SK-N-SH (cell line): ENCODE measurements at regions not wholly inside any gene's neighbourhood (a gene's known extent, or its start where the extent isn't known, plus 50 kb on each side); places are given as distances from the start of the nearest gene placed in this dataset.

ENCODE experiments used
- CTCF ChIA-PET: fragments of 300-600, 350-600 bp; formaldehyde crosslinking; extraction: SDS; loops from one replicate; lab custom pipeline; 2021; lab: Yijun Ruan, JAX
- POLR2A ChIA-PET: fragments of 350-600 bp; sonication (Branson Sonifier 250); formaldehyde crosslinking; extraction: SDS; loops from one replicate; lab custom pipeline; 2020; ENCODE audit warnings: antibody characterized with exemption, inconsistent platforms; lab: Yijun Ruan, JAX
- DNase-seq: peaks from one replicate; pipeline ENCODE4 v3.0.0; 2012
- H2AFZ ChIP-seq: fragments of 200-600 bp; sonication (generic); 2 replicates; pipeline ENCODE4 v1.8.1; 2016; ENCODE audit warnings: antibody characterized with exemption, mild to moderate bottlenecking, low read depth
- H3F3A ChIP-seq: fragments of 200-600 bp; sonication (generic); replicated peaks from 2 replicates; pipeline ENCODE3; 2016; ENCODE audit warnings: antibody characterized with exemption, mild to moderate bottlenecking; ENCODE audit not compliant: insufficient read depth
- H3K27ac ChIP-seq, 2 experiments: fragments of 200-500 bp in 1 of 2; fragments of 200-600 bp in 1 of 2; sonication (Bioruptor generic) in 1 of 2; sonication (generic), shearing (Covaris generic) in 1 of 2; 2 replicates each; pipeline versions ENCODE4 v1.5.1 to v1.6.1; 2014 to 2016; ENCODE audit warnings: low read depth in 2 of 2, inconsistent platforms in 1 of 2, low read length in 1 of 2, mild to moderate bottlenecking in 1 of 2, mixed read lengths in 1 of 2
- H3K27me3 ChIP-seq: fragments of 200-600 bp; sonication (generic), shearing (Covaris generic); 2 replicates; pipeline ENCODE4 v1.6.1; 2016; ENCODE audit warnings: mixed run types; ENCODE audit not compliant: insufficient read depth
- H3K36me3 ChIP-seq, 2 experiments: fragments of 200-500 bp in 1 of 2; fragments of 200-600 bp in 1 of 2; sonication (Bioruptor generic) in 1 of 2; sonication (generic) in 1 of 2; replicated peaks in 1 of 2; 2 replicates each; pipeline versions ENCODE3 to v1.5.1; 2014 to 2016; ENCODE audit warnings: low read length in 1 of 2, mild to moderate bottlenecking in 1 of 2; ENCODE audit not compliant: insufficient read depth in 2 of 2, control insufficient read depth in 1 of 2
- H3K4me1 ChIP-seq, 2 experiments: fragments of 200-500 bp in 1 of 2; fragments of 200-600 bp in 1 of 2; sonication (Bioruptor generic) in 1 of 2; sonication (generic), shearing (Covaris generic) in 1 of 2; 2 replicates each; pipeline versions ENCODE4 v1.5.1 to v1.6.1; 2014 to 2016; ENCODE audit warnings: low read depth in 1 of 2, low read length in 1 of 2, mixed run types in 1 of 2; ENCODE audit not compliant: insufficient read depth in 2 of 2, control insufficient read depth in 1 of 2
- H3K4me2 ChIP-seq: fragments of 200-600 bp; sonication (generic), shearing (Covaris generic); 2 replicates; pipeline ENCODE4 v1.6.1; 2017; ENCODE audit warnings: mixed run types
- H3K4me3 ChIP-seq, 2 experiments: fragments of 200-500 bp in 1 of 2; fragments of 200-600 bp in 1 of 2; sonication (Bioruptor generic) in 1 of 2; sonication (generic), shearing (Covaris generic) in 1 of 2; 2 replicates each; pipeline versions ENCODE4 v1.5.1 to v1.8.1; 2014 to 2016; ENCODE audit warnings: low read depth in 2 of 2, inconsistent platforms in 1 of 2, low read length in 1 of 2, mild to moderate bottlenecking in 1 of 2, mixed read lengths in 1 of 2, moderate library complexity in 1 of 2
- H3K79me2 ChIP-seq: fragments of 200-600 bp; sonication (generic); 2 replicates; pipeline ENCODE4 v1.8.1; 2017; ENCODE audit warnings: mild to moderate bottlenecking; ENCODE audit not compliant: insufficient read depth
- H3K9ac ChIP-seq: fragments of 200-600 bp; sonication (generic); 2 replicates; pipeline ENCODE4 v1.6.1; 2017; ENCODE audit warnings: mixed run types
- H3K9me2 ChIP-seq: fragments of 200-600 bp; sonication (generic); 2 replicates; pipeline ENCODE4 v1.6.1; 2017; ENCODE audit warnings: mixed run types
- H3K9me3 ChIP-seq: fragments of 200-600 bp; sonication (generic); 2 replicates; pipeline ENCODE4 v1.6.1; 2017; ENCODE audit warnings: mixed run types, mild to moderate bottlenecking, moderate library complexity
- H4K20me1 ChIP-seq: fragments of 200-600 bp; sonication (generic); 2 replicates; pipeline ENCODE4 v1.6.1; 2017; ENCODE audit warnings: mild to moderate bottlenecking, mixed run types; ENCODE audit not compliant: insufficient read depth
- ELF1 ChIP-seq: IDR thresholded peaks from 2 replicates; pipeline ENCODE4 v1.4.0; 2012
- EP300 ChIP-seq, 2 experiments: IDR thresholded peaks; 2 replicates each; pipeline versions ENCODE4 v1.4.0 to v1.6.1; 2012; ENCODE audit warnings: borderline replicate concordance in 1 of 2, low read depth in 1 of 2, low read length in 1 of 2
- FOSL2 ChIP-seq: IDR thresholded peaks from 2 replicates; pipeline ENCODE4 v1.4.0; 2012; ENCODE audit warnings: low read depth, mild to moderate bottlenecking, moderate library complexity, borderline replicate concordance
- JUND ChIP-seq: IDR thresholded peaks from 2 replicates; pipeline ENCODE4 v1.4.0; 2012
- NFIC ChIP-seq: IDR thresholded peaks from 2 replicates; pipeline ENCODE4 v1.4.0; 2012; ENCODE audit warnings: borderline replicate concordance
- NRF1 ChIP-seq: IDR thresholded peaks from 2 replicates; pipeline ENCODE4 v1.6.1; 2012; ENCODE audit warnings: low read depth, mild to moderate bottlenecking, low read length
- REST ChIP-seq: IDR thresholded peaks from 2 replicates; pipeline ENCODE4 v1.6.1; 2012; ENCODE audit warnings: mild to moderate bottlenecking, low read depth, low read length, moderate library complexity
- RFX5 ChIP-seq: IDR thresholded peaks from 2 replicates; pipeline ENCODE4 v1.6.1; 2012; ENCODE audit warnings: mild to moderate bottlenecking, improper control_type of control experiment, low read length
- SIN3A ChIP-seq: IDR thresholded peaks from 2 replicates; pipeline ENCODE4 v1.6.1; 2012; ENCODE audit warnings: low read depth, mild to moderate bottlenecking, low read length, moderate library complexity, borderline replicate concordance
- TCF12 ChIP-seq: IDR thresholded peaks from 2 replicates; pipeline ENCODE4 v1.4.0; 2012
- WGBS: methylation state at CpG from one replicate; pipeline ENCODE4 v1.1.6; 2017; ENCODE audit warnings: low lambda C conversion rate; 5-methylcytosine and 5-hydroxymethylcytosine counted together
- TF ChIP-seq, protein P1 (sequence below): IDR thresholded peaks from 2 replicates; pipeline ENCODE4; 2012
- TF ChIP-seq, protein P2 (sequence below): IDR thresholded peaks from 2 replicates; pipeline ENCODE4 v1.4.0; 2012; ENCODE audit warnings: low read depth, borderline replicate concordance
- TF ChIP-seq, protein P3 (sequence below): fragments of 200-600 bp; sonication (generic); IDR thresholded peaks from 2 replicates; pipeline ENCODE4 v1.6.1; 2017; ENCODE audit warnings: antibody characterized with exemption, mild to moderate bottlenecking, moderate library complexity

DNA sequence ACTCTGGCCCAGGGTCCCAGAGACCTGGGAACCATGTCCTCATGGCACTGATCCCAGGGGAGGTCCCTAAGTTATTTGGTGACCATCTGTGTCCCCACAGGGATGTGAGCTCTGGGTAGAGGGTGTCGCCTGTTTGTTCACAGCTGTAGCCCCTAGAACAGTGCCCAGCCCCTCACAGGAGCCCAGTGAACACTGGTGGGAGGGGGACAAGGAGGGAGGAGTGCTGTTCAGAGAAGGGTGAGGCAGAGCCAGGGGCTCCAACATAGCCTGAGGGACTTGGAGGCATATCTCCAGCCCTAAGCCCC is 450.4 kb downstream of the MATN1 start:
- Histone ChIP-seq H3K79me2 (no peaks in the 10 kb centered on the region), H3K27ac (no peak overlapping the region), H3F3A (no peaks in the 10 kb centered on the region), H3K9me2 (no peaks in the 10 kb centered on the region), H3K4me2 (no peak overlapping the region), H4K20me1 (no peaks in the 10 kb centered on the region), H3K9me3 (no peaks in the 10 kb centered on the region), H3K9ac (no peak overlapping the region), H3K4me3 (no peak overlapping the region), H2AFZ (no peak overlapping the region), H3K36me3 (no peaks in the 10 kb centered on the region), H3K4me1 (no peaks in the 10 kb centered on the region), H3K27me3 (no peaks in the 10 kb centered on the region)
- DNase-seq, result no peak
- WGBS, result 0% methylated on average over 1 of the region's 1 CpG
- CTCF ChIA-PET, result interaction anchor here (0.8 kb wide), 1 partner anchor 9 kb away, joined by 3 read pairs; no protein-coding TSS in a partner anchor
- POLR2A ChIA-PET, result no interaction called here
- TF ChIP-seq NFIC (no peak), SIN3A (no peak), RFX5 (no peak), REST (no peak), TCF12 (no peak)
- TF ChIP-seq, protein P1, sequence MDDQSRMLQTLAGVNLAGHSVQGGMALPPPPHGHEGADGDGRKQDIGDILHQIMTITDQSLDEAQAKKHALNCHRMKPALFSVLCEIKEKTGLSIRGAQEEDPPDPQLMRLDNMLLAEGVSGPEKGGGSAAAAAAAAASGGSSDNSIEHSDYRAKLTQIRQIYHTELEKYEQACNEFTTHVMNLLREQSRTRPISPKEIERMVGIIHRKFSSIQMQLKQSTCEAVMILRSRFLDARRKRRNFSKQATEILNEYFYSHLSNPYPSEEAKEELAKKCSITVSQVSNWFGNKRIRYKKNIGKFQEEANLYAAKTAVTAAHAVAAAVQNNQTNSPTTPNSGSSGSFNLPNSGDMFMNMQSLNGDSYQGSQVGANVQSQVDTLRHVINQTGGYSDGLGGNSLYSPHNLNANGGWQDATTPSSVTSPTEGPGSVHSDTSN, result no peak
- TF ChIP-seq, protein P2, sequence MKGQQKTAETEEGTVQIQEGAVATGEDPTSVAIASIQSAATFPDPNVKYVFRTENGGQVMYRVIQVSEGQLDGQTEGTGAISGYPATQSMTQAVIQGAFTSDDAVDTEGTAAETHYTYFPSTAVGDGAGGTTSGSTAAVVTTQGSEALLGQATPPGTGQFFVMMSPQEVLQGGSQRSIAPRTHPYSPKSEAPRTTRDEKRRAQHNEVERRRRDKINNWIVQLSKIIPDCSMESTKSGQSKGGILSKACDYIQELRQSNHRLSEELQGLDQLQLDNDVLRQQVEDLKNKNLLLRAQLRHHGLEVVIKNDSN, result no peak

DNA sequence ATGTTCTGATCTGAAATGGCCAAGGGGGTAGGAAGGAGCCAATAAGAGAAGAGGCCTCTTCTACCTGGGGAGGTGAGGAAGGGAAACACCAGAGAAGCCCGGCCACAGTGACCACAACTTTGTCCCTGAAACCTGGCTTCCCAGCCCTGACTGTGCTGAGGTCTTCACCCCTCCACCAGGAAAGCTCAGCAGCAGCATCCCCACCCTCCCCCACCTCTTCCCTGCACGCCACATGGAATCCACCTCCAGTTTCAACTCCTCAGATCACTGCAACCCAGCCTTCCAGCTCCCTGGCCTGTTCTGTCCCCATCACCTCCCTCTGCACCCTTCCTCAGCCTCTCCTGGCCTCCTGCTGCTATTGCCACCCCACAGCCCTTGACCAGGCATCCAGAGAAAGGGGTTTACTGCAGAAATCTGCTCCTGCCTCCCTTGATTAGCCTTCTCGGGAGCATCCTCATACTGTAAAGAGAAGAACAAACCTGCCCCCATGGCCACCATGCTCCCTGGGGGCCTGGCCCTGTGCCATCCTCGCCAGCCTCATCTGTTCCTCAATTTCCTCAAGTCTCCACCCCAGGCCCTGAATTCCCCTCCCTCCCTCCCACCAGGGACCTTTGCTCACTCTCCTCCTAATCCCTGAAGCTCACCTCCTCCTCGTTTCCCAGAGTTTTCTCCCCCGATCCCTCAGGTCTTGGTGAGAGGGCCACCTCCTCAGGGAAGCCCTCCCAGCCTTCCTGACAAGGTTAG is 450.9 kb downstream of the MATN1 start:
- POLR2A ChIA-PET, result no interaction called here
- no peak for TF ChIP-seq EP300 (IDR thresholded peaks at IDR 0.05; ENCODE audit: borderline replicate concordance in 1 of 2, low read depth in 1 of 2, low read length in 1 of 2)
- no peak for TF ChIP-seq REST
- no peak for TF ChIP-seq NFIC
- no peak for TF ChIP-seq JUND
- TF ChIP-seq, protein P1, result no peak
- no peak for TF ChIP-seq FOSL2
- no peak for TF ChIP-seq NRF1
- TF ChIP-seq, protein P3, sequence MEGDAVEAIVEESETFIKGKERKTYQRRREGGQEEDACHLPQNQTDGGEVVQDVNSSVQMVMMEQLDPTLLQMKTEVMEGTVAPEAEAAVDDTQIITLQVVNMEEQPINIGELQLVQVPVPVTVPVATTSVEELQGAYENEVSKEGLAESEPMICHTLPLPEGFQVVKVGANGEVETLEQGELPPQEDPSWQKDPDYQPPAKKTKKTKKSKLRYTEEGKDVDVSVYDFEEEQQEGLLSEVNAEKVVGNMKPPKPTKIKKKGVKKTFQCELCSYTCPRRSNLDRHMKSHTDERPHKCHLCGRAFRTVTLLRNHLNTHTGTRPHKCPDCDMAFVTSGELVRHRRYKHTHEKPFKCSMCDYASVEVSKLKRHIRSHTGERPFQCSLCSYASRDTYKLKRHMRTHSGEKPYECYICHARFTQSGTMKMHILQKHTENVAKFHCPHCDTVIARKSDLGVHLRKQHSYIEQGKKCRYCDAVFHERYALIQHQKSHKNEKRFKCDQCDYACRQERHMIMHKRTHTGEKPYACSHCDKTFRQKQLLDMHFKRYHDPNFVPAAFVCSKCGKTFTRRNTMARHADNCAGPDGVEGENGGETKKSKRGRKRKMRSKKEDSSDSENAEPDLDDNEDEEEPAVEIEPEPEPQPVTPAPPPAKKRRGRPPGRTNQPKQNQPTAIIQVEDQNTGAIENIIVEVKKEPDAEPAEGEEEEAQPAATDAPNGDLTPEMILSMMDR, result no peak
- TF ChIP-seq ELF1, result no peak
- no peak for TF ChIP-seq RFX5

More for the DNA sequence above, 450.9 kb downstream of the MATN1 start:
- Histone ChIP-seq H3K9me2 (no peaks in the 10 kb centered on the region), H3F3A (no peaks in the 10 kb centered on the region), H3K9ac (no peak overlapping the region), H3K4me2 (no peak overlapping the region), H3K79me2 (no peaks in the 10 kb centered on the region), H2AFZ (no peak overlapping the region), H3K4me1 (no peaks in the 10 kb centered on the region), H3K4me3 (no peak overlapping the region), H4K20me1 (no peaks in the 10 kb centered on the region), H3K27ac (no peak overlapping the region), H3K9me3 (no peaks in the 10 kb centered on the region), H3K27me3 (no peaks in the 10 kb centered on the region), H3K36me3 (no peaks in the 10 kb centered on the region)
- DNase-seq, result no peak
- WGBS, result 9% methylated on average over 6 of the region's 6 CpGs
- CTCF ChIA-PET, result interaction anchor here (0.8 to 1.0 kb wide), 2 partner anchors 10 kb away, joined by 3 read pairs; no protein-coding TSS in a partner anchor
